ENCODE measurements at regions not wholly inside any gene's neighbourhood (a gene's known extent, or its start where the extent isn't known, plus 50 kb on each side); places are given as distances from the start of the nearest gene placed in this dataset.

DNA sequence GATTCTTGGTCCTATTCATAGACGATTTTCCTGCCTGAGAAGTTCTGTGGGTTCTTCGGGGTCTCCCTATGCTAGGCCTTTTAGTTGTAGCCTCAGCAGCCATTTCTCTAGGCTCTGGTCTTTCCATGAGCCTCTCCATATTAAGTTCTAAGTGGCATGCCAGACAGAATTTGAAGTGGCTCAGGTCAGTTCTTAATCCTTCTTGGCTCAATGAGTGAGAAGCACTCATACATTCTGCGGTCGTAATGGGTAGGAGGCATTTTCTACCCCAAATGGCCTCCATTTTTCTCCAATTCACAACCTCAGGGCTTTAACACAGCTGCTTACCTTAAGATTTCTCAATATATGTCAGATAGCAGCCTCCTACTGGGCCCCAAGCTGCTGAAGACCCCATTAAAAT lies 405.3 kb upstream of the GALNT5 start:
- in situ Hi-C loops (cut with HindIII; ENCODE audit: low pct_ligation_motif_present, low sequenced_read_pairs): no loop called here
- Histone ChIP-seq H3K27me3 (replicated peaks) (no peaks in the 10 kb centered on the region), H3K27ac (no peak overlapping the region), H3K36me3 (replicated peaks) (no peaks in the 10 kb centered on the region), H3K4me3 (ENCODE audit: low read depth, low read length) (no peak overlapping the region)
- no peak for DNase-seq
- TF ChIP-seq, protein P1, sequence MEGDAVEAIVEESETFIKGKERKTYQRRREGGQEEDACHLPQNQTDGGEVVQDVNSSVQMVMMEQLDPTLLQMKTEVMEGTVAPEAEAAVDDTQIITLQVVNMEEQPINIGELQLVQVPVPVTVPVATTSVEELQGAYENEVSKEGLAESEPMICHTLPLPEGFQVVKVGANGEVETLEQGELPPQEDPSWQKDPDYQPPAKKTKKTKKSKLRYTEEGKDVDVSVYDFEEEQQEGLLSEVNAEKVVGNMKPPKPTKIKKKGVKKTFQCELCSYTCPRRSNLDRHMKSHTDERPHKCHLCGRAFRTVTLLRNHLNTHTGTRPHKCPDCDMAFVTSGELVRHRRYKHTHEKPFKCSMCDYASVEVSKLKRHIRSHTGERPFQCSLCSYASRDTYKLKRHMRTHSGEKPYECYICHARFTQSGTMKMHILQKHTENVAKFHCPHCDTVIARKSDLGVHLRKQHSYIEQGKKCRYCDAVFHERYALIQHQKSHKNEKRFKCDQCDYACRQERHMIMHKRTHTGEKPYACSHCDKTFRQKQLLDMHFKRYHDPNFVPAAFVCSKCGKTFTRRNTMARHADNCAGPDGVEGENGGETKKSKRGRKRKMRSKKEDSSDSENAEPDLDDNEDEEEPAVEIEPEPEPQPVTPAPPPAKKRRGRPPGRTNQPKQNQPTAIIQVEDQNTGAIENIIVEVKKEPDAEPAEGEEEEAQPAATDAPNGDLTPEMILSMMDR (IDR thresholded peaks at IDR 0.05; ENCODE audit: low read depth, low read length, missing control alignments): no peak

DNA sequence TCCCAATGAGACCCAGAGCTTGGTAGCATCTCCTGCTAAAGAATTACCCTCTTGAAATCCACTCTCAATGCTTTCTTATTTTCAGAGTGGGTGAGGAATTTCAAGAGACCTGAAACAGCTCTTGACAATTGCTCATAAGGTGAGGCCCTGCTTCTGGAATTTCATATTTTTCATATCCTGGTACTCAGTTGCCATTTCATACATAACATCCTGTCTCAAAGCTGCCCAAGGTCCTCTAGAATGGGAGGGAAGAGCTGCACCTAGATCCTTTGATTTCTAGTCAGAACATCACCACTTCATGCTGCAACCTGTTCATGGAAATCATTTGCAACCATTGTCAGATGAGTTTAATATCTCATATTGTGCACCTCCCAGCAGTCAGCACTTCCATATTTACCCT lies 404.8 kb upstream of the GALNT5 start:
- in situ Hi-C loops (cut with HindIII; ENCODE audit: low pct_ligation_motif_present, low sequenced_read_pairs): no loop called here
- DNase-seq: no peak
- no peak overlapping the region for H3K27ac ChIP-seq
- no peak overlapping the region for H3K4me3 ChIP-seq (ENCODE audit: low read depth, low read length)
- H3K27me3 ChIP-seq (replicated peaks): no peaks in the 10 kb centered on the region
- TF ChIP-seq, protein P1 (IDR thresholded peaks at IDR 0.05; ENCODE audit: low read depth, low read length, missing control alignments): no peak
- no peaks in the 10 kb centered on the region for H3K36me3 ChIP-seq (replicated peaks)

DNA sequence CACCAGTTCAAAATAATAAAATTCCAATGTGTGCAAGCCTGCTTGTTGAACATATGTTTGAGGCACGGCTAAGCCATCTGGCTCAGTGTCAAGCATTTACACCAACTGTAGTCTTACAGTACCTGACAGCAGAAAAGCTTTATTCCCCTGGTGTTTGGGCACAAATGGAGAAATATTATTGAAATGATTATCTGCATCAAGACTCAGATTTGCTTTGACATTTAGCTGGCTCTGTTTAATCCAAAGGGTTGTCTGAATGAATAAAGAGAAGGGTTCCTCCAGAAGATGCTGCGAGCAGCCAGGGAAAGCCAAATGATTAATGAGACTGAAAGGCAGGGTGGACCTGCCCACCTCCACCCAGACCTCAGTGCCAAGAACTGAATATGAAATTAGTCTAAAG lies 393.2 kb upstream of the GALNT5 start:
- no peak for DNase-seq
- Histone ChIP-seq H3K4me3 (ENCODE audit: low read depth, low read length) (no peak overlapping the region), H3K27me3 (replicated peaks) (no peaks in the 10 kb centered on the region), H3K36me3 (replicated peaks) (no peaks in the 10 kb centered on the region), H3K27ac (no peak overlapping the region)
- in situ Hi-C loops (cut with HindIII; ENCODE audit: low pct_ligation_motif_present, low sequenced_read_pairs): no loop called here
- TF ChIP-seq, protein P1 (IDR thresholded peaks at IDR 0.05; ENCODE audit: low read depth, low read length, missing control alignments): no peak

DNA sequence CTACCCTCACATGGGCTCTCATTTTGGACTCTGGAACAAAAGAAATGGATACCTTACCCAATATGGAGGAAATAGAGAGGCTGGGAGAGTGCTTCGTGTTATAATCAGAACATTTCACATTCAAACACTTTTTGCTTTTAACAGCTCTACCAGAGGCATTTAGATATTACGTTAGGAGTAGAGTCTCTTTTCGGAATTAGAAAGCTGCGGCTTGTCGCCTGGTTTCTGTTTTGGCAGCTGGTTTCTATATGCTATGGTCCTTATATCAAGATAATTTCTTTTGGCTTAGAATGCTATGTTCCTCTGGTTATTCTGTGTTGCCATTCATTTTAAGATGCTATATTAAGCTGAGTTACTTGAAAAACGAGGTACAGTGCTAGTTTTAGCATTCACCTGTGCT lies 392.8 kb upstream of the GALNT5 start:
- no peaks in the 10 kb centered on the region for H3K27me3 ChIP-seq (replicated peaks)
- no peak overlapping the region for H3K4me3 ChIP-seq (ENCODE audit: low read depth, low read length)
- TF ChIP-seq, protein P1 (IDR thresholded peaks at IDR 0.05; ENCODE audit: low read depth, low read length, missing control alignments): no peak
- no peaks in the 10 kb centered on the region for H3K36me3 ChIP-seq (replicated peaks)
- no peak for DNase-seq
- no peak overlapping the region for H3K27ac ChIP-seq
- in situ Hi-C loops (cut with HindIII; ENCODE audit: low pct_ligation_motif_present, low sequenced_read_pairs): no loop called here

DNA sequence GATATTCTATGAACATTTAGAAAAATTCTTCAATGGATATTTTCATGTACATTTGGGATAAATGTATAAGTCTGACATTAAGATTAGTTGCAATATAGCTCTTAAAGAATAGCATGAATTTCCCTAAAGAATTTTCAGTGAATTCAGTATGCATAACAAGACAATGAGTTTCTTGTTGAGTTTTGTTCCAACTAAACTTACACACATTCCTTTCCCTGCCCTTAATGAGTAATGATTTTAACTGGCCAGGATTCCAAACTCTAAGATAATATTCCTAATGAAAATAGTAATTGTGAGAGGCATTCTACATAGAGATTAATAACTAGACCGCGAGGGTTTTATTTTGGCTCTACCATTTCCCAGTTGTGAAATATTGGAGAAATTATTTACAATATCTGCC lies 390.3 kb upstream of the GALNT5 start:
- Histone ChIP-seq H3K27ac (no peak overlapping the region), H3K27me3 (replicated peaks) (no peaks in the 10 kb centered on the region), H3K4me3 (ENCODE audit: low read depth, low read length) (no peak overlapping the region), H3K36me3 (replicated peaks) (no peaks in the 10 kb centered on the region)
- in situ Hi-C loops (cut with HindIII; ENCODE audit: low pct_ligation_motif_present, low sequenced_read_pairs): no loop called here
- DNase-seq: no peak
- TF ChIP-seq, protein P1 (IDR thresholded peaks at IDR 0.05; ENCODE audit: low read depth, low read length, missing control alignments): no peak

DNA sequence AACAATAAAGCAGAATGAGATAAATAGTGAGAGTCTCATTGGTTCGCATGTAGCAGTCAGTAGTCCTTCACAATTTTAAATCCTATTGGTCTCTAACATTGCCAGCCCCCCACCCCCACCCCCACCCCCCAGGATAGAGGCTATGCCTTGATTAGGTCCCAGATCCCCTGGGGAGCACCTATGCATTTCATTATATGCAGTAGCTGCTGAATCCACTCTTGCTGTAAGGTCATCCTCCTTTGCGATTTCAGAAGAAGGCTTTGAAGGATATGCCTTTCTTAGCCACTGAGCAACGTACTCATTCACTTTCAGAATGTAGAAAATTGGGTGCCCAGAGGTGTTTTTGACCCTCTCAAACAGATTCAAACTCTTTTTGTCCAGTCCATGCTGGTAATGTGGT lies 382.8 kb upstream of the GALNT5 start:
- TF ChIP-seq, protein P1 (IDR thresholded peaks at IDR 0.05; ENCODE audit: low read depth, low read length, missing control alignments): no peak
- no peaks in the 10 kb centered on the region for H3K36me3 ChIP-seq (replicated peaks)
- in situ Hi-C loops (cut with HindIII; ENCODE audit: low pct_ligation_motif_present, low sequenced_read_pairs): loop anchor here (25.0 kb wide), 1 partner anchor 537 kb away; the partner anchor contains the start of gene NR4A2

More for the DNA sequence above, 382.8 kb upstream of the GALNT5 start:
- Histone ChIP-seq H3K27ac (no peak overlapping the region), H3K27me3 (replicated peaks) (no peaks in the 10 kb centered on the region), H3K4me3 (ENCODE audit: low read depth, low read length) (no peak overlapping the region)
- no peak for DNase-seq

Measured in brain microvascular endothelial cell (primary cell).